ENCODE measurements at regions not wholly inside any gene's neighbourhood (a gene's known extent, or its start where the extent isn't known, plus 50 kb on each side); places are given as distances from the start of the nearest gene placed in this dataset.
A peak's percentile ranks its signal among the peaks of the same experiment; 100 is the strongest.
"Not testable (repeated sequence)": the region's sequence is repeated elsewhere in the genome, so short reads cannot be mapped to it uniquely, and the experiment has no call there.

GRCh38 chr1:149285205-149285604 is 181.9 kb upstream of the NBPF9 start:
- TSS peak; percentile 34 for BruUV-seq (replicated peaks)

GRCh38 chr1:149285638-149286037 is 182.3 kb upstream of the NBPF9 start:
- H4K20me1 ChIP-seq (replicated peaks; ENCODE audit: control insufficient read depth, extremely low read depth, insufficient read depth, low read length); H3K79me2 ChIP-seq (ENCODE audit: control insufficient read depth, insufficient read depth, low read length); BruUV-seq (replicated peaks); CTCF ChIA-PET; H3K9me3 ChIP-seq (replicated peaks; ENCODE audit: control insufficient read depth, insufficient read depth, low read length); H3K9ac ChIP-seq (replicated peaks; ENCODE audit: extremely low read depth, insufficient read depth, low read length); H3K27me3 ChIP-seq (ENCODE audit: control insufficient read depth in 2 of 2, insufficient read depth in 2 of 2, low read length in 2 of 2); H3K4me3 ChIP-seq (replicated peaks in 1 of 3; ENCODE audit: insufficient read depth in 1 of 3, low read depth in 1 of 3, low read length in 3 of 3); FAIRE-seq; H3K27ac ChIP-seq (ENCODE audit: insufficient read depth, low read depth, low read length); intact Hi-C loops (cut with micrococcal nuclease); H3K4me2 ChIP-seq (ENCODE audit: insufficient read depth, low read length); H3K9me1 ChIP-seq (replicated peaks; ENCODE audit: control insufficient read depth, extremely low read depth, insufficient read depth, low read length); POLR2A ChIA-PET; dilution Hi-C loops (cut with MboI; ENCODE audit: extremely low pct_ligation_motif_present, low sequenced_read_pairs); H3K36me3 ChIP-seq (ENCODE audit: control insufficient read depth in 2 of 2, extremely low read depth in 1 of 2, insufficient read depth in 2 of 2, low read length in 2 of 2); DNase-seq (ENCODE audit: low read depth, low spot score); H3K4me1 ChIP-seq (ENCODE audit: control insufficient read depth, extremely low read depth, insufficient read depth, low read length); H2AFZ ChIP-seq (ENCODE audit: low read depth, low read length): not testable (repeated sequence)

More at GRCh38 chr1:149285205-149285604, 181.9 kb upstream of the NBPF9 start:
- H3K4me3 ChIP-seq (replicated peaks in 1 of 3; ENCODE audit: insufficient read depth in 1 of 3, low read depth in 1 of 3, low read length in 3 of 3); H2AFZ ChIP-seq (ENCODE audit: low read depth, low read length); H3K4me2 ChIP-seq (ENCODE audit: insufficient read depth, low read length); H3K79me2 ChIP-seq (ENCODE audit: control insufficient read depth, insufficient read depth, low read length); DNase-seq (ENCODE audit: low read depth, low spot score); intact Hi-C loops (cut with micrococcal nuclease); H3K4me1 ChIP-seq (ENCODE audit: control insufficient read depth, extremely low read depth, insufficient read depth, low read length); H3K9me3 ChIP-seq (replicated peaks; ENCODE audit: control insufficient read depth, insufficient read depth, low read length); dilution Hi-C loops (cut with MboI; ENCODE audit: extremely low pct_ligation_motif_present, low sequenced_read_pairs); H3K27ac ChIP-seq (ENCODE audit: insufficient read depth, low read depth, low read length); H3K27me3 ChIP-seq (ENCODE audit: control insufficient read depth in 2 of 2, insufficient read depth in 2 of 2, low read length in 2 of 2); H4K20me1 ChIP-seq (replicated peaks; ENCODE audit: control insufficient read depth, extremely low read depth, insufficient read depth, low read length); H3K9me1 ChIP-seq (replicated peaks; ENCODE audit: control insufficient read depth, extremely low read depth, insufficient read depth, low read length); FAIRE-seq; H3K36me3 ChIP-seq (ENCODE audit: control insufficient read depth in 2 of 2, extremely low read depth in 1 of 2, insufficient read depth in 2 of 2, low read length in 2 of 2); POLR2A ChIA-PET; H3K9ac ChIP-seq (replicated peaks; ENCODE audit: extremely low read depth, insufficient read depth, low read length); CTCF ChIA-PET: not testable (repeated sequence)

- H3K4me2 ChIP-seq (ENCODE audit: insufficient read depth, low read length); H3K4me3 ChIP-seq (replicated peaks in 1 of 3; ENCODE audit: insufficient read depth in 1 of 3, low read depth in 1 of 3, low read length in 3 of 3); dilution Hi-C loops (cut with MboI; ENCODE audit: extremely low pct_ligation_motif_present, low sequenced_read_pairs); intact Hi-C loops (cut with micrococcal nuclease); H3K36me3 ChIP-seq (ENCODE audit: control insufficient read depth in 2 of 2, extremely low read depth in 1 of 2, insufficient read depth in 2 of 2, low read length in 2 of 2); CTCF ChIA-PET; H3K9me1 ChIP-seq (replicated peaks; ENCODE audit: control insufficient read depth, extremely low read depth, insufficient read depth, low read length); H3K27ac ChIP-seq (ENCODE audit: insufficient read depth, low read depth, low read length); FAIRE-seq; H3K9me3 ChIP-seq (replicated peaks; ENCODE audit: control insufficient read depth, insufficient read depth, low read length); DNase-seq (ENCODE audit: low read depth, low spot score); H3K4me1 ChIP-seq (ENCODE audit: control insufficient read depth, extremely low read depth, insufficient read depth, low read length); H2AFZ ChIP-seq (ENCODE audit: low read depth, low read length); H3K27me3 ChIP-seq (ENCODE audit: control insufficient read depth in 2 of 2, insufficient read depth in 2 of 2, low read length in 2 of 2); BruUV-seq (replicated peaks); H3K79me2 ChIP-seq (ENCODE audit: control insufficient read depth, insufficient read depth, low read length); H4K20me1 ChIP-seq (replicated peaks; ENCODE audit: control insufficient read depth, extremely low read depth, insufficient read depth, low read length); H3K9ac ChIP-seq (replicated peaks; ENCODE audit: extremely low read depth, insufficient read depth, low read length); POLR2A ChIA-PET: not testable (repeated sequence)
These were observed 185.2 kb upstream of the NBPF9 start for GRCh38 chr1:149288580-149288979.

- CTCF ChIA-PET; H3K4me3 ChIP-seq (replicated peaks in 1 of 3; ENCODE audit: insufficient read depth in 1 of 3, low read depth in 1 of 3, low read length in 3 of 3); DNase-seq (ENCODE audit: low read depth, low spot score); H3K4me1 ChIP-seq (ENCODE audit: control insufficient read depth, extremely low read depth, insufficient read depth, low read length); H3K79me2 ChIP-seq (ENCODE audit: control insufficient read depth, insufficient read depth, low read length); H3K9me1 ChIP-seq (replicated peaks; ENCODE audit: control insufficient read depth, extremely low read depth, insufficient read depth, low read length); H4K20me1 ChIP-seq (replicated peaks; ENCODE audit: control insufficient read depth, extremely low read depth, insufficient read depth, low read length); intact Hi-C loops (cut with micrococcal nuclease); H3K36me3 ChIP-seq (ENCODE audit: control insufficient read depth in 2 of 2, extremely low read depth in 1 of 2, insufficient read depth in 2 of 2, low read length in 2 of 2); FAIRE-seq; H3K27ac ChIP-seq (ENCODE audit: insufficient read depth, low read depth, low read length); H3K9ac ChIP-seq (replicated peaks; ENCODE audit: extremely low read depth, insufficient read depth, low read length); POLR2A ChIA-PET; H3K27me3 ChIP-seq (ENCODE audit: control insufficient read depth in 2 of 2, insufficient read depth in 2 of 2, low read length in 2 of 2); H3K4me2 ChIP-seq (ENCODE audit: insufficient read depth, low read length); BruUV-seq (replicated peaks); H3K9me3 ChIP-seq (replicated peaks; ENCODE audit: control insufficient read depth, insufficient read depth, low read length); dilution Hi-C loops (cut with MboI; ENCODE audit: extremely low pct_ligation_motif_present, low sequenced_read_pairs); H2AFZ ChIP-seq (ENCODE audit: low read depth, low read length): not testable (repeated sequence)
These were observed 174.2 kb upstream of the NBPF19 start for GRCh38 chr1:149300478-149301218.

All from endothelial cell of umbilical vein (primary cell).